ENCODE measurements at regions not wholly inside any gene's neighbourhood (a gene's known extent, or its start where the extent isn't known, plus 50 kb on each side); places are given as distances from the start of the nearest gene placed in this dataset.

DNA sequence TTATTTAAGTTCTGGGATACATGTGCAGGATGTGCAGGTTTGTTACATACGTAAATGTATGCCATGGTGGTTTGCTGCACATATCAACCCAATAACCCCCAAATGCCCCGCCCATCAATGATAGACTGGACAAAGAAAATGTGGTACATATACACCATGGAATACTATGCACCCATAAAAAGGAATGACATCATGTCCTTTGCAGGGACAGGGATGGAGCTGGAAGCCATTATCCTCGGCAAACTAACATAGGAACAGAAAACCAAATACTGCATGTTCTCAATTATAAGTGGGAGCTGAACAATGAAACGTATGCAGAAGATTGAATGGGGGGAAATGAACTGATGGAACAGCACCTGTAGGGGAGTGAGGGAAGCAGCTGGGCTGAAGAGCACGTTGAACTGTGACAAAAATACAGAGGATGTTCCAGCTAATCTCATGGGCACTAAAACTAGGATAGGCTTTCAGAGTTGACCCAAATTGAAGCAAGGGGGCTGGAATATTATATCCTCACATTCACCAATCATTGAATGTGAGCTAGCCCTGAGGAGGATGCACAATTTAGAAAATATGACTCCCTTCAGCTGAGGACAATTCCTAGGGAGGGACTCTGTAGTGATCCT, 70.5 kb upstream of the OSMR start:
- POLR2A ChIA-PET, result no interaction called here
- Histone ChIP-seq H3K4me3 (replicated peaks in 1 of 3; ENCODE audit: insufficient read depth in 1 of 3, low read depth in 2 of 3, low read length in 3 of 3) (no peak overlapping the region), H3K4me2 (ENCODE audit: low read depth, low read length) (no peak overlapping the region), H3K27me3 (ENCODE audit: control insufficient read depth in 1 of 2, insufficient read depth in 2 of 2, low read length in 2 of 2) (no peaks in the 10 kb centered on the region; a peak in 1 of 5 replicates), H3K27ac (ENCODE audit: extremely low read length, insufficient read depth, low read length) (no peak overlapping the region), H3K4me1 (ENCODE audit: insufficient read depth, low read length) (no peaks in the 10 kb centered on the region), H3K79me2 (ENCODE audit: insufficient read depth, low read length) (no peaks in the 10 kb centered on the region), H2AFZ (ENCODE audit: low read length) (no peak overlapping the region), H3K9me3 (ENCODE audit: low read length) (no peaks in the 10 kb centered on the region), H3K36me3 (replicated peaks in 1 of 2; ENCODE audit: control insufficient read depth in 1 of 2, insufficient read depth in 2 of 2, low read length in 2 of 2) (no peaks in the 10 kb centered on the region), H3K9ac (ENCODE audit: insufficient read depth, low read depth, low read length) (no peak overlapping the region), H4K20me1 (ENCODE audit: insufficient read depth, low read length) (no peaks in the 10 kb centered on the region)
- CTCF ChIA-PET (ENCODE audit: low intra/inter-chr PET ratio, low total read pairs), result no interaction called here
- FAIRE-seq, result no peak
- intact Hi-C loops (cut with micrococcal nuclease; ENCODE audit: unreplicated experiment), result no loop called here
- no peak for TF ChIP-seq ZNF430 (CRISPR knock-in tag; IDR thresholded peaks at IDR 0.05)
- TF ChIP-seq ATF7 (IDR thresholded peaks at IDR 0.05), result peak; percentile 59; the same call in 1 of the 2 replicates
- no peak for TF ChIP-seq ATF7 (CRISPR knock-in tag; IDR thresholded peaks at IDR 0.05)
- ATAC-seq, result no peak
- in situ Hi-C loops (cut with HindIII; ENCODE audit: extremely low pct_ligation_motif_present, low pct_unique_long_range_greater_than_20kb), result no loop called here
- BruUV-seq (replicated peaks), result no TSS peak
- no peak for DNase-seq (ENCODE audit: low spot score)
- 3% methylated on average over 5 of the region's 5 CpGs for WGBS (ENCODE audit: low lambda C conversion rate)

DNA sequence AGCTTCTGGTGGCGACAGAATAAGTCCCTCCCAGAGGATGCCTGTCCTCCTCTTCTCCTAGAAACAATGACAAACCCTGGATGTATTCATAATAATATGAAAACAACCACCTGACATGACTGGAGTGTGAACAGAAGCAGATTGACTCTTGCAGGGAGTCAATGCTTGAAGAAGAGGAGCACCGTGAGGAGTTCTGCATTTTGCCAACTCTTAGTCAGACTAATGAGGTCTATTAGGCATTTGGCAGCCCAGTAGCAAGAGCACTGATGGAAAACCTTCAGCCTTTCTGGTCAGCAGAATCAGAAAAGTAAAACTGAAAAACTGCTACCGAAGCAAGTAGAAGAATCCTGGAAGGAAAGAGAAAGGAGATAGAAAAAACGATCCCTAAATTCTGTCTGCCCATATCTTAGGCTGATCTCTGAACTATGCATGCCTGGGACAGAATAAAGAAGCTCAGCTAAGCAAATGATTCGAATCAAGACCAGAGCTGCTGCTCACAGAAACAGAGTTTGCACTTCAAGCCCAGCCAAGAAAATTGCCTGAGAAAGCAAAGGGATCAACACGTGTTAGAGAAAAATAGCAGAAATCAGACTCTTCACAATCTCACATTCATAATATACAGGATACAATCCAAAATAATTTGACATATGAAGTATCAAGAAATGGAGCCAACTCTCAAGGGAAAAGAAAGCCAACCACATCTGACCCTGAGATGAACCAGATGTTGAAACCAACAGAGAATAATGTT, 69.5 kb upstream of the OSMR start:
- no peaks in the 10 kb centered on the region for H3K9me3 ChIP-seq (ENCODE audit: low read length)
- intact Hi-C loops (cut with micrococcal nuclease; ENCODE audit: unreplicated experiment) (no loop called here), in situ Hi-C loops (cut with HindIII; ENCODE audit: extremely low pct_ligation_motif_present, low pct_unique_long_range_greater_than_20kb) (no loop called here)
- no peak for FAIRE-seq
- H2AFZ ChIP-seq (ENCODE audit: low read length), result no peak overlapping the region
- no peaks in the 10 kb centered on the region for H3K79me2 ChIP-seq (ENCODE audit: insufficient read depth, low read length)
- CTCF ChIA-PET (ENCODE audit: low intra/inter-chr PET ratio, low total read pairs), result no interaction called here
- POLR2A ChIA-PET, result no interaction called here
- 20% methylated on average over 6 of the region's 6 CpGs for WGBS (ENCODE audit: low lambda C conversion rate)
- no peak for DNase-seq (ENCODE audit: low spot score)
- no peaks in the 10 kb centered on the region for H3K4me1 ChIP-seq (ENCODE audit: insufficient read depth, low read length)
- no peak overlapping the region for H3K4me3 ChIP-seq (replicated peaks in 1 of 3; ENCODE audit: insufficient read depth in 1 of 3, low read depth in 2 of 3, low read length in 3 of 3)
- no peak overlapping the region for H3K27ac ChIP-seq (ENCODE audit: extremely low read length, insufficient read depth, low read length)
- no peaks in the 10 kb centered on the region for H3K36me3 ChIP-seq (replicated peaks in 1 of 2; ENCODE audit: control insufficient read depth in 1 of 2, insufficient read depth in 2 of 2, low read length in 2 of 2)
- H3K9ac ChIP-seq (ENCODE audit: insufficient read depth, low read depth, low read length), result no peak overlapping the region
- no TSS peak for BruUV-seq (replicated peaks)
- H3K27me3 ChIP-seq (ENCODE audit: control insufficient read depth in 1 of 2, insufficient read depth in 2 of 2, low read length in 2 of 2), result no peaks in the 10 kb centered on the region; a peak in 1 of 5 replicates
- ATAC-seq, result no peak
- no peak overlapping the region for H3K4me2 ChIP-seq (ENCODE audit: low read depth, low read length)
- H4K20me1 ChIP-seq (ENCODE audit: insufficient read depth, low read length), result no peaks in the 10 kb centered on the region
- TF ChIP-seq ZNF546 (CRISPR knock-in tag; conservative IDR thresholded peaks at IDR 0.05) (no peak), HNF4A (CRISPR knock-in tag; IDR thresholded peaks at IDR 0.05) (no peak), ZNF256 (CRISPR knock-in tag; conservative IDR thresholded peaks at IDR 0.05) (no peak), NR2F1 (CRISPR knock-in tag; IDR thresholded peaks at IDR 0.05) (no peak), CREB1 (IDR thresholded peaks at IDR 0.05) (no peak), CREB1 (CRISPR knock-in tag; IDR thresholded peaks at IDR 0.05) (no peak), BCL6 (CRISPR knock-in tag; IDR thresholded peaks at IDR 0.05) (no peak), ZKSCAN8 (CRISPR knock-in tag; IDR thresholded peaks at IDR 0.05; ENCODE audit: borderline replicate concordance) (no peak), FOXA3 (CRISPR knock-in tag; IDR thresholded peaks at IDR 0.05) (no peak), SMC3 (IDR thresholded peaks at IDR 0.05; ENCODE audit: low read length) (no peak), ATF7-NPFF (CRISPR knock-in tag; IDR thresholded peaks at IDR 0.05; ENCODE audit: low read depth) (no peak), FOXK2 (IDR thresholded peaks at IDR 0.05) (no peak), ZNF781 (CRISPR knock-in tag; IDR thresholded peaks at IDR 0.05; ENCODE audit: borderline replicate concordance, not compliant biosample characterization) (no peak), HMGA1 (CRISPR knock-in tag; conservative IDR thresholded peaks at IDR 0.05) (no peak), EP300 (IDR thresholded peaks at IDR 0.05; ENCODE audit: low read depth in 2 of 2, low read length in 2 of 2) (no peak), EP300 (CRISPR knock-in tag; IDR thresholded peaks at IDR 0.05; ENCODE audit: borderline replicate concordance) (no peak), TCF12 (IDR thresholded peaks at IDR 0.05) (no peak), TCF12 (CRISPR knock-in tag; IDR thresholded peaks at IDR 0.05) (no peak)
